ENCODE measurements at regions not wholly inside any gene's neighbourhood (a gene's known extent, or its start where the extent isn't known, plus 50 kb on each side); places are given as distances from the start of the nearest gene placed in this dataset.

GRCh38 chr21:27700974-27701614 lies 734.2 kb upstream of the ADAMTS5 start:
- H3K9me3 ChIP-seq (ENCODE audit: control insufficient read depth in 4 of 4, insufficient read depth in 3 of 4, low read length in 3 of 4), result no peaks in the 10 kb centered on the region
- H3K9ac ChIP-seq (ENCODE audit: insufficient read depth in 1 of 2, low read length in 2 of 2), result no peak overlapping the region
- H3K4me1 ChIP-seq (ENCODE audit: control insufficient read depth in 5 of 5, insufficient read depth in 5 of 5, low read length in 5 of 5), result peaks cover 0 to 6% (median 0%) of the 10 kb centered on the region in 5 donors
- WGBS, 2 donors, result 8 to 10% methylated on average over 14 of the region's 14 CpGs
- peak; percentile 90 to 92 (median 91) for DNase-seq
- H3K27me3 ChIP-seq (ENCODE audit: control insufficient read depth in 3 of 3, insufficient read depth in 3 of 3, low read length in 2 of 3), result no peaks in the 10 kb centered on the region
- ATAC-seq (ENCODE audit: insufficient read depth, low FRiP score), result peak; percentile 80
- H3K27ac ChIP-seq (ENCODE audit: low read depth in 1 of 2, low read length in 1 of 2), result no peak overlapping the region
- peak; percentile 66 for TF ChIP-seq CTCF (IDR thresholded peaks at IDR 0.05; ENCODE audit: control extremely low read depth, extremely low read depth)
- no peak overlapping the region for H3K4me3 ChIP-seq
- H3K36me3 ChIP-seq (ENCODE audit: control insufficient read depth in 4 of 4, insufficient read depth in 4 of 4, low read length in 4 of 4), result no peaks in the 10 kb centered on the region

DNA sequence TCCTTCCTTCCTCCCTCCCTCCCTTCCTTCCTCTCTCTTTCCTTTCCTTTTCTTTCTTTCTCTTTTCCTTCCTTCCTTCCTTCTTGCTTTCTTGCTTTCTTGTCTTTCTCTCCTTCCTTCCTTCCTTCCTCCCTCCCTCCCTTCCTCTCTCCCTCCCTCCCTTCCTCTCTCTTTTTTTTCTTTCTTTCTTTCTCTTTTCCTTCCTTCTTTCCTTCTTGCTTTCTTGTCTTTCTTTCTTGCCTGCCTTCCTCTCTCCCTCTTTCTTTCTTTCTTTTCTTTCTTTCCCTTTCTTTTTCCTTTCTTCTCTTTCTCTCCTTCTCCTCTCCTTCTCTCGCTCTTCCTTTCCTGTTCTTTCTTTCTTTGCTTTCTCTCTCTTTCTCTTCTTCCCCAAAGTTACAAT lies 728.4 kb upstream of the ADAMTS5 start:
- DNase-seq (no peak), ATAC-seq (ENCODE audit: insufficient read depth, low FRiP score) (no peak)
- WGBS, 2 donors, result 93 to 95% methylated on average over 1 of the region's 1 CpG
- Histone ChIP-seq H3K27ac (ENCODE audit: low read depth in 1 of 2, low read length in 1 of 2) (no peak overlapping the region), H3K9ac (ENCODE audit: insufficient read depth in 1 of 2, low read length in 2 of 2) (no peak overlapping the region), H3K4me3 (no peak overlapping the region), H3K9me3 (ENCODE audit: control insufficient read depth in 4 of 4, insufficient read depth in 3 of 4, low read length in 3 of 4) (no peaks in the 10 kb centered on the region), H3K4me1 (ENCODE audit: control insufficient read depth in 5 of 5, insufficient read depth in 5 of 5, low read length in 5 of 5) (peaks cover 0 to 14% (median 0%) of the 10 kb centered on the region in 5 donors), H3K36me3 (ENCODE audit: control insufficient read depth in 4 of 4, insufficient read depth in 4 of 4, low read length in 4 of 4) (no peaks in the 10 kb centered on the region), H3K27me3 (ENCODE audit: control insufficient read depth in 3 of 3, insufficient read depth in 3 of 3, low read length in 2 of 3) (no peaks in the 10 kb centered on the region)
- no peak for TF ChIP-seq CTCF (IDR thresholded peaks at IDR 0.05; ENCODE audit: control extremely low read depth, extremely low read depth)

DNA sequence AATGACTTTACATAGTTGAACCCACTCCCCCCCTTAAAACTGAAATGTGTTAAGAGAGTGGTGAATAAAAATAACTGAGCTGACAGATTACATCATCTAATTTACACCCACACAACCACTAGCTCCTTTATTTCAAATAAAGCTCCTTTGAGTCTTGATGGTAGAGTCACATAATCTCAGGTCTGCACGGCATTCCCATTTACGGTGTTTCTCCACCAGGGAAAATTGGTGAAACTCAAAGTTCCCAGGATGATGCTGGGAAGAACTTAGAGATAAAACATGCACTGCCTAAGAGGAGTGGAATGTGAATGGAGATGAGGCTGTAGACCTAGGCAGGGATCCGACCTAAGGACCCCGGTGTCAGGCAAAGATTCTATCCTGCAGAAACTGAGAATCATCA lies 727.8 kb upstream of the ADAMTS5 start:
- Histone ChIP-seq H3K9me3 (ENCODE audit: control insufficient read depth in 4 of 4, insufficient read depth in 3 of 4, low read length in 3 of 4) (no peaks in the 10 kb centered on the region), H3K9ac (ENCODE audit: insufficient read depth in 1 of 2, low read length in 2 of 2) (no peak overlapping the region), H3K4me1 (ENCODE audit: control insufficient read depth in 5 of 5, insufficient read depth in 5 of 5, low read length in 5 of 5) (peaks cover 0 to 20% (median 0%) of the 10 kb centered on the region in 5 donors), H3K36me3 (ENCODE audit: control insufficient read depth in 4 of 4, insufficient read depth in 4 of 4, low read length in 4 of 4) (no peaks in the 10 kb centered on the region), H3K4me3 (no peak overlapping the region), H3K27me3 (ENCODE audit: control insufficient read depth in 3 of 3, insufficient read depth in 3 of 3, low read length in 2 of 3) (no peaks in the 10 kb centered on the region), H3K27ac (ENCODE audit: low read depth in 1 of 2, low read length in 1 of 2) (no peak overlapping the region)
- DNase-seq (no peak), ATAC-seq (ENCODE audit: insufficient read depth, low FRiP score) (no peak)
- 83 to 94% methylated on average over 4 of the region's 4 CpGs for WGBS, 2 donors
- no peak for TF ChIP-seq CTCF (IDR thresholded peaks at IDR 0.05; ENCODE audit: control extremely low read depth, extremely low read depth)

- Histone ChIP-seq H3K9ac (ENCODE audit: insufficient read depth in 1 of 2, low read length in 2 of 2) (no peak overlapping the region), H3K27ac (ENCODE audit: low read depth in 1 of 2, low read length in 1 of 2) (no peak overlapping the region), H3K4me1 (ENCODE audit: control insufficient read depth in 5 of 5, insufficient read depth in 5 of 5, low read length in 5 of 5) (peaks cover 0 to 21% (median 0%) of the 10 kb centered on the region in 5 donors), H3K4me3 (no peak overlapping the region), H3K9me3 (ENCODE audit: control insufficient read depth in 4 of 4, insufficient read depth in 3 of 4, low read length in 3 of 4) (peaks cover 0 to 7% (median 2%) of the 10 kb centered on the region in 4 donors), H3K36me3 (ENCODE audit: control insufficient read depth in 4 of 4, insufficient read depth in 4 of 4, low read length in 4 of 4) (no peaks in the 10 kb centered on the region), H3K27me3 (ENCODE audit: control insufficient read depth in 3 of 3, insufficient read depth in 3 of 3, low read length in 2 of 3) (no peaks in the 10 kb centered on the region)
- ATAC-seq (ENCODE audit: insufficient read depth, low FRiP score) (no peak), DNase-seq (no peak)
- 84 to 85% methylated on average over 6 of the region's 6 CpGs for WGBS, 2 donors
- no peak for TF ChIP-seq CTCF (IDR thresholded peaks at IDR 0.05; ENCODE audit: control extremely low read depth, extremely low read depth)
Observed at GRCh38 chr21:27693376-27693775, 726.5 kb upstream of the ADAMTS5 start.

Data from lung (tissue), 11 donors.